ENCODE measurements at regions not wholly inside any gene's neighbourhood (a gene's known extent, or its start where the extent isn't known, plus 50 kb on each side); places are given as distances from the start of the nearest gene placed in this dataset.

GRCh38 chr5:117741655-117742206, 1167.1 kb upstream of the SEMA6A start:
- H3K79me2 ChIP-seq (ENCODE audit: control insufficient read depth, insufficient read depth, low read length) = no peaks in the 10 kb centered on the region

GRCh38 chr5:117740268-117740667, 1165.6 kb upstream of the SEMA6A start:
- DNase-seq (ENCODE audit: low read depth, low spot score) = no peak
- H2AFZ ChIP-seq (ENCODE audit: control insufficient read depth, low read length) = no peak overlapping the region
- H3K27ac ChIP-seq (ENCODE audit: control insufficient read depth, insufficient read depth, low read length) = no peak overlapping the region
- no peaks in the 10 kb centered on the region for H3K9me1 ChIP-seq (ENCODE audit: control insufficient read depth, extremely low read depth, insufficient read depth, low read length)
- FAIRE-seq = no peak
- no peaks in the 10 kb centered on the region for H3K36me3 ChIP-seq (ENCODE audit: control insufficient read depth in 2 of 2, extremely low read depth in 1 of 2, insufficient read depth in 2 of 2, low read length in 2 of 2)
- no peak overlapping the region for H3K4me2 ChIP-seq (ENCODE audit: control insufficient read depth, extremely low read depth, insufficient read depth, low read depth, low read length)
- dilution Hi-C loops (cut with MboI; ENCODE audit: extremely low pct_ligation_motif_present, low sequenced_read_pairs) = no loop called here
- H3K9ac ChIP-seq (ENCODE audit: control insufficient read depth, extremely low read depth, insufficient read depth, low read length) = no peak overlapping the region
- TF ChIP-seq CTCF (optimal IDR thresholded peaks at IDR 0.05 in 1 of 3, IDR thresholded peaks at IDR 0.05 in 1 of 3, conservative IDR thresholded peaks at IDR 0.05 in 1 of 3; ENCODE audit: extremely low read depth in 1 of 3, insufficient read depth in 2 of 3, low read length in 3 of 3) = no peak
- no peak for TF ChIP-seq EZH2 (IDR thresholded peaks at IDR 0.05; ENCODE audit: low read length)
- H3K4me1 ChIP-seq (ENCODE audit: control insufficient read depth, extremely low read depth, insufficient read depth, low read length) = no peaks in the 10 kb centered on the region
- H3K4me3 ChIP-seq (ENCODE audit: control insufficient read depth in 2 of 3, extremely low read depth in 1 of 3, insufficient read depth in 2 of 3, low read depth in 1 of 3, low read length in 3 of 3) = no peak overlapping the region
- H3K9me3 ChIP-seq (ENCODE audit: control insufficient read depth, low read depth, low read length) = no peaks in the 10 kb centered on the region
- no peaks in the 10 kb centered on the region for H4K20me1 ChIP-seq (ENCODE audit: control insufficient read depth, extremely low read depth, insufficient read depth, low read length)
- H3K27me3 ChIP-seq (ENCODE audit: control insufficient read depth, extremely low read depth, insufficient read depth, low read length) = no peaks in the 10 kb centered on the region
- H3K79me2 ChIP-seq (ENCODE audit: control insufficient read depth, insufficient read depth, low read length) = no peaks in the 10 kb centered on the region

More at GRCh38 chr5:117741655-117742206, 1167.1 kb upstream of the SEMA6A start:
- H3K36me3 ChIP-seq (ENCODE audit: control insufficient read depth in 2 of 2, extremely low read depth in 1 of 2, insufficient read depth in 2 of 2, low read length in 2 of 2) = no peaks in the 10 kb centered on the region
- no peak overlapping the region for H3K27ac ChIP-seq (ENCODE audit: control insufficient read depth, insufficient read depth, low read length)
- FAIRE-seq (no peak), DNase-seq (ENCODE audit: low read depth, low spot score) (no peak)
- H3K9ac ChIP-seq (ENCODE audit: control insufficient read depth, extremely low read depth, insufficient read depth, low read length) = no peak overlapping the region
- H3K27me3 ChIP-seq (ENCODE audit: control insufficient read depth, extremely low read depth, insufficient read depth, low read length) = no peaks in the 10 kb centered on the region
- H3K9me3 ChIP-seq (ENCODE audit: control insufficient read depth, low read depth, low read length) = no peaks in the 10 kb centered on the region
- no peaks in the 10 kb centered on the region for H3K4me1 ChIP-seq (ENCODE audit: control insufficient read depth, extremely low read depth, insufficient read depth, low read length)
- H3K4me2 ChIP-seq (ENCODE audit: control insufficient read depth, extremely low read depth, insufficient read depth, low read depth, low read length) = no peak overlapping the region
- dilution Hi-C loops (cut with MboI; ENCODE audit: extremely low pct_ligation_motif_present, low sequenced_read_pairs) = no loop called here
- no peaks in the 10 kb centered on the region for H3K9me1 ChIP-seq (ENCODE audit: control insufficient read depth, extremely low read depth, insufficient read depth, low read length)
- H3K4me3 ChIP-seq (ENCODE audit: control insufficient read depth in 2 of 3, extremely low read depth in 1 of 3, insufficient read depth in 2 of 3, low read depth in 1 of 3, low read length in 3 of 3) = no peak overlapping the region
- no peak overlapping the region for H2AFZ ChIP-seq (ENCODE audit: control insufficient read depth, low read length)
- no peak for TF ChIP-seq EZH2 (IDR thresholded peaks at IDR 0.05; ENCODE audit: low read length)
- no peak for TF ChIP-seq CTCF (optimal IDR thresholded peaks at IDR 0.05 in 1 of 3, IDR thresholded peaks at IDR 0.05 in 1 of 3, conservative IDR thresholded peaks at IDR 0.05 in 1 of 3; ENCODE audit: extremely low read depth in 1 of 3, insufficient read depth in 2 of 3, low read length in 3 of 3)
- H4K20me1 ChIP-seq (ENCODE audit: control insufficient read depth, extremely low read depth, insufficient read depth, low read length) = no peaks in the 10 kb centered on the region

All from keratinocyte (primary cell).